Endothelial cell of umbilical vein (primary cell): ENCODE measurements at regions not wholly inside any gene's neighbourhood (a gene's known extent, or its start where the extent isn't known, plus 50 kb on each side); places are given as distances from the start of the nearest gene placed in this dataset.

ENCODE experiments used
- BruUV-seq: library from RNA; stranded (reverse); fragments of 400-500 nt; replicated peaks from 2 replicates; lab custom pipeline; 2021; lab: Mats Ljungman, UMichigan
- CTCF ChIA-PET: fragments of 300-600, 350-600 bp; sonication (Branson Sonifier 250); formaldehyde crosslinking; loops from one replicate; lab custom pipeline; 2021; ENCODE audit warnings: antibody characterized with exemption, inconsistent platforms; lab: Charles Lee
- POLR2A ChIA-PET: fragments of 300-600, 350-600 bp; sonication (Branson Sonifier 250); formaldehyde crosslinking; loops from one replicate; lab custom pipeline; 2021; ENCODE audit warnings: antibody characterized with exemption, inconsistent platforms; lab: Charles Lee
- DNase-seq: peaks from one replicate; pipeline ENCODE4 v3.0.0-alpha.2; 2011; ENCODE audit warnings: low read depth, low spot score
- FAIRE-seq: peaks from 2 replicates; lab custom pipeline; 2011; peaks lifted over from hg19 to GRCh38; lab: Jason Lieb, UNC
- H2AFZ ChIP-seq: 2 replicates; pipeline ENCODE4 v1.6.0; 2012; ENCODE audit warnings: low read depth, low read length, control low read depth, inconsistent platforms
- H3K27ac ChIP-seq: 2 replicates; pipeline ENCODE4 v1.5.1; 2011; ENCODE audit warnings: low read depth, mild to moderate bottlenecking, control low read depth, low read length, moderate library complexity; ENCODE audit not compliant: insufficient read depth
- H3K27me3 ChIP-seq, 2 experiments: 2 replicates each; pipeline versions ENCODE4 v1.6.0 to v1.6.1; 2011; ENCODE audit warnings: low read length in 2 of 2, mixed read lengths in 1 of 2; ENCODE audit not compliant: control insufficient read depth in 2 of 2, insufficient read depth in 2 of 2
- H3K36me3 ChIP-seq, 2 experiments: 2 replicates in 1 of 2; 3 replicates in 1 of 2; pipeline ENCODE4 v1.5.1; 2011; ENCODE audit warnings: low read length in 2 of 2, mild to moderate bottlenecking in 1 of 2, moderate library complexity in 1 of 2; ENCODE audit not compliant: control insufficient read depth in 2 of 2, insufficient read depth in 2 of 2; ENCODE audit errors: extremely low read depth in 1 of 2
- H3K4me1 ChIP-seq: 3 replicates; pipeline ENCODE4 v1.5.1; 2011; ENCODE audit warnings: mild to moderate bottlenecking, low read length; ENCODE audit not compliant: control insufficient read depth, insufficient read depth; ENCODE audit errors: extremely low read depth
- H3K4me2 ChIP-seq: 2 replicates; pipeline ENCODE4 v1.6.1; 2011; ENCODE audit warnings: low read length, control low read depth, mixed read lengths; ENCODE audit not compliant: insufficient read depth
- H3K4me3 ChIP-seq, 3 experiments: fragments of 200-600 bp in 1 of 3; sonication (generic), shearing (Covaris generic) in 1 of 3; replicated peaks in 1 of 3; 2 replicates each; pipeline ENCODE4 v1.5.1; 2011 to 2016; ENCODE audit warnings: control low read depth in 3 of 3, low read length in 3 of 3, mild to moderate bottlenecking in 2 of 3, inconsistent platforms in 1 of 3, low read depth in 1 of 3, moderate library complexity in 1 of 3; ENCODE audit not compliant: insufficient read depth in 1 of 3
- H3K79me2 ChIP-seq: 2 replicates; pipeline ENCODE4 v1.6.0; 2012; ENCODE audit warnings: low read length, inconsistent platforms; ENCODE audit not compliant: control insufficient read depth, insufficient read depth
- H3K9ac ChIP-seq: replicated peaks from 2 replicates; pipeline ENCODE3; 2011; ENCODE audit warnings: low read length, control low read depth; ENCODE audit not compliant: insufficient read depth; ENCODE audit errors: extremely low read depth
- H3K9me1 ChIP-seq: replicated peaks from 3 replicates; pipeline ENCODE4 v1.6.0; 2011; ENCODE audit warnings: mild to moderate bottlenecking, low read length; ENCODE audit not compliant: control insufficient read depth, insufficient read depth; ENCODE audit errors: extremely low read depth
- H3K9me3 ChIP-seq: replicated peaks from 2 replicates; pipeline ENCODE4 v1.5.1; 2012; ENCODE audit warnings: low read length, inconsistent platforms; ENCODE audit not compliant: control insufficient read depth, insufficient read depth
- H4K20me1 ChIP-seq: replicated peaks from 2 replicates; pipeline ENCODE3; 2011; ENCODE audit warnings: mild to moderate bottlenecking, low read length; ENCODE audit not compliant: control insufficient read depth, insufficient read depth; ENCODE audit errors: extremely low read depth
- CTCF ChIP-seq, 2 donors: IDR thresholded peaks; 1 replicate in 1 of 2; 2 replicates in 1 of 2; pipeline ENCODE4 v1.5.1; 2011; ENCODE audit warnings: low read length in 2 of 2, mild to moderate bottlenecking in 2 of 2, moderate library complexity in 2 of 2, control low read depth in 1 of 2, inconsistent platforms in 1 of 2, low read depth in 1 of 2; ENCODE audit not compliant: insufficient read depth in 1 of 2; ENCODE audit errors: extremely low read depth in 1 of 2
- EZH2 ChIP-seq: IDR thresholded peaks from 2 replicates; pipeline ENCODE4 v1.6.1; 2012; ENCODE audit warnings: borderline replicate concordance, low read depth, mild to moderate bottlenecking, moderate library complexity, low read length, inconsistent platforms; ENCODE audit not compliant: severe bottlenecking
- FOS ChIP-seq: IDR thresholded peaks from 2 replicates; pipeline ENCODE4 v1.6.1; 2011; ENCODE audit warnings: mild to moderate bottlenecking, low read length, moderate library complexity, borderline replicate concordance; ENCODE audit not compliant: insufficient read depth
- GATA2 ChIP-seq: IDR thresholded peaks from 2 replicates; pipeline ENCODE4 v1.7.0; 2011; ENCODE audit warnings: low read depth, mild to moderate bottlenecking, moderate library complexity, mixed read lengths, low read length; ENCODE audit not compliant: insufficient read length, insufficient read depth
- JUN ChIP-seq: IDR thresholded peaks from 2 replicates; pipeline ENCODE4 v1.6.1; 2011; ENCODE audit warnings: borderline replicate concordance, low read depth; ENCODE audit not compliant: insufficient read length, insufficient read depth
- MAX ChIP-seq: IDR thresholded peaks from 2 replicates; pipeline ENCODE4 v1.6.1; 2011; ENCODE audit not compliant: insufficient read depth, insufficient read length
- MYC ChIP-seq: IDR thresholded peaks from one replicate; pipeline ENCODE4 v1.6.1; 2011; ENCODE audit warnings: mild to moderate bottlenecking, low read depth, low read length
- POLR2A ChIP-seq: IDR thresholded peaks from 2 replicates; pipeline ENCODE4 v1.6.1; 2012; ENCODE audit warnings: low read depth, mild to moderate bottlenecking, control low read depth, low read length
- POLR2AphosphoS5 ChIP-seq: IDR thresholded peaks from 2 replicates; pipeline ENCODE4 v1.6.1; 2012; ENCODE audit warnings: low read depth, mild to moderate bottlenecking, control low read depth, low read length, moderate library complexity; ENCODE audit not compliant: insufficient read depth
- dilution Hi-C: fragments of 300-500 bp; cut with MboI; formaldehyde crosslinking; loops from one replicate; pipeline ENCODE4 v1.15.0; 2019; ENCODE audit warnings: low sequenced_read_pairs; ENCODE audit not compliant: extremely low pct_ligation_motif_present
- intact Hi-C: fragments of 100-400 bp; cut with micrococcal nuclease; formaldehyde crosslinking; loops from one replicate; pipeline ENCODE4 v1.10.0; 2022

GRCh38 chr6:141833001-141833655, 299.6 kb upstream of the GJE1 start:
- no peak for TF ChIP-seq FOS
- TF ChIP-seq CTCF (IDR thresholded peaks at IDR 0.05; ENCODE audit: extremely low read depth in 1 of 2, insufficient read depth in 1 of 2, low read depth in 1 of 2, low read length in 2 of 2): no peak
- no peak for TF ChIP-seq MYC
- TF ChIP-seq JUN: no peak
- TF ChIP-seq MAX: no peak
- no peak for TF ChIP-seq GATA2
- no peak for TF ChIP-seq EZH2
- TF ChIP-seq POLR2A: no peak
- TF ChIP-seq POLR2AphosphoS5: no peak
- H3K27ac ChIP-seq: no peak overlapping the region
- intact Hi-C loops (no loop called here), dilution Hi-C loops (no loop called here)
- no peak overlapping the region for H3K4me2 ChIP-seq
- H4K20me1 ChIP-seq: no peaks in the 10 kb centered on the region
- BruUV-seq: no TSS peak
- FAIRE-seq (no peak), DNase-seq (no peak)
- H3K9me3 ChIP-seq: no peaks in the 10 kb centered on the region
- H3K79me2 ChIP-seq: no peaks in the 10 kb centered on the region
- no peaks in the 10 kb centered on the region for H3K9me1 ChIP-seq
- no peak overlapping the region for H3K4me3 ChIP-seq
- no peak overlapping the region for H3K9ac ChIP-seq
- H3K4me1 ChIP-seq: no peaks in the 10 kb centered on the region
- CTCF ChIA-PET: no interaction called here
- H2AFZ ChIP-seq: no peak overlapping the region
- H3K36me3 ChIP-seq: no peaks in the 10 kb centered on the region
- POLR2A ChIA-PET: no interaction called here
- no peaks in the 10 kb centered on the region for H3K27me3 ChIP-seq
